ENCODE measurements at regions not wholly inside any gene's neighbourhood (a gene's known extent, or its start where the extent isn't known, plus 50 kb on each side); places are given as distances from the start of the nearest gene placed in this dataset.

DNA sequence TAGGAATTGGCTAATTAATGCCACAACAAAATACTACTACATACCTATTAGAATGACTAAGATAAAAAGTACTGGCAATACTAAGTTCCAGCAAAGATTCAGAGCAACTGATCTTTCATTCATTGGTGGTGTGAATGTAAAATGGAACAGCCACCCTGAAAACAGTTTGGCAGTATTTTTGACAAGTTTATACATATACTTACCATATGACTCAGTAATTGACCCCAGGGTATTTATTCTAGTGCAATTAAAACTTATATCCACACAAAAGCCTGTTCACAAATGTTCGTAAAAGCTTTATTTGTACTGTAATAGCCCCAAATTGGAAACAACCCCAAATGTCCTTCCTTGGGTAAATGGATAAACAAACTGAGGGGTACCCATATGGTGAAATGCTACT is 270.8 kb upstream of the ACTBL2 start:
- DNase-seq (ENCODE audit: low read depth, low spot score): no peak

DNA sequence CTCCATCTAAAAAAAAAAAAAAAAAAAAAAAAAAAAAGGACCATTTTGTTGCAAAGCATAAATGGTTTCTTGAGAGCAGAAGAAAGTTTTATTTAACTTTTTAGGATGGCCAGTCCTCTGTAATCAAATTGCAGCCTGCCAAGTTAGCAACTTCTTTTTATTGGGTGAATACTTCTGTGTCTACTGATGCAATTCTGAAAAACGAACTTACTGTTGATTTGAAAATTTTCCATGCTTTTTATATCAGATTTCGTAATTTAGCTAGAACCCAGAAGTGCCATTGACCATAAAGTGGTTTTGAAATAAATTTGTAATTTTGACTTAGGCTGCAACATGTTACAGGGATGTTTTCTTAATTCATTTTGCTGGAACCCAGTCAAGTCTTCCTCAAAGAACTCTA is 269.1 kb upstream of the ACTBL2 start:
- DNase-seq (ENCODE audit: low read depth, low spot score): no peak

DNA sequence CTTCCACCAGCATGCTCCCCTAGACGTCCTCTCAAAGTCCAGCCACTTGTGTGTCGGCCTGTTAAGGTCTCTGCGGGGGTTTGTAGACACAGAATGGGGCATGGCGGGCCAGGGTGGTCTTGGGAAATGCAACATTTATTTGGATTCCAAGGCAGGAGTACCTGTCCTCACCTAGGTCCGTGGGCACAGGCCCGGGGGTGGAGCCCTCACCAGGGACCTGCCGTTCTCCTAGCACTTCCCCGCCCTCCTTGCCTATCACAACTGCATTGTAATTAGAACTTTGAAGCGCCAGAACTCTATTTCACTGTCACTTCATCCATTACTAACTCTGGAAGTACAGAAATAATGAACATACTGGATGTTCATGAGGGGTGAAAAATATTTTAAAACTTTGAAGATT is 268.3 kb upstream of the ACTBL2 start:
- no peak for DNase-seq (ENCODE audit: low read depth, low spot score)

DNA sequence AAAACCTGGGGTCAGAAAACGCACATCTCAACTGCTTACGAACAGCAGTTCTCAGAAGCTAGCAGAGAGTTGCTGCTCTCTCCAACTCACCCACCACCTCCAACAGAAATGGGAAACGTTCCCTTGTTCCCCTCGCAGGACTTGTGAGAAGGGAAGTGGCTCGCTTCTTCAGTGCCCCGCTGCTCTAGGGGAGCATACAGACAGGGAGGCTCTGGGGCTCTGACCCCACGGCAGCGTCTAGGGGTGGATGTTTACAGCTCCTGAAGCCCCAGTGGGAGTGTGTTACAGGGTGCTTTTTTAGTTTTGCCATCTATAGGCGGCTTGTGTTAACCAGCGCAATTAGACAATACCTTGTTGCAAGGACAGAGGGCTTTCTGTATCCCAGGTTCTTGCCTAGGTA is 267.7 kb upstream of the ACTBL2 start:
- no peak for DNase-seq (ENCODE audit: low read depth, low spot score)

DNA sequence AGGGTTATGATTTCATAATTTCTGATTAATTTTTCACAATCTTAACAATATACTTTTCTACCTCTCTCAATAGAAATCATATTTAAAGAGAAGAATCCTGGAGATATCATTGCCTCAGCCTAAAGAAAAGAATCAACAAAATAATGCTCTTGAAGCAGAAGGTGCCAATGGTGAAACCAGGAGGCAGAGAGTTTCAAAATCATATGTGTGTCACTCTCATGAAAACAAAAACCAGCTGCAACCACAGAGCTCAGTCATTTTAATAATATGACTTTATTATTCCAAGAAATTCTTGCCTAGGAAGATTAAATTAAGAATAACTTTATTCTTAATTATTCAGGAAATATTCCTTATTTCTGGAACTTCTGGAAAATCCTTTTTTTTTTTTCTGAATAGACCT is 266.8 kb upstream of the ACTBL2 start:
- DNase-seq (ENCODE audit: low read depth, low spot score): no peak

DNA sequence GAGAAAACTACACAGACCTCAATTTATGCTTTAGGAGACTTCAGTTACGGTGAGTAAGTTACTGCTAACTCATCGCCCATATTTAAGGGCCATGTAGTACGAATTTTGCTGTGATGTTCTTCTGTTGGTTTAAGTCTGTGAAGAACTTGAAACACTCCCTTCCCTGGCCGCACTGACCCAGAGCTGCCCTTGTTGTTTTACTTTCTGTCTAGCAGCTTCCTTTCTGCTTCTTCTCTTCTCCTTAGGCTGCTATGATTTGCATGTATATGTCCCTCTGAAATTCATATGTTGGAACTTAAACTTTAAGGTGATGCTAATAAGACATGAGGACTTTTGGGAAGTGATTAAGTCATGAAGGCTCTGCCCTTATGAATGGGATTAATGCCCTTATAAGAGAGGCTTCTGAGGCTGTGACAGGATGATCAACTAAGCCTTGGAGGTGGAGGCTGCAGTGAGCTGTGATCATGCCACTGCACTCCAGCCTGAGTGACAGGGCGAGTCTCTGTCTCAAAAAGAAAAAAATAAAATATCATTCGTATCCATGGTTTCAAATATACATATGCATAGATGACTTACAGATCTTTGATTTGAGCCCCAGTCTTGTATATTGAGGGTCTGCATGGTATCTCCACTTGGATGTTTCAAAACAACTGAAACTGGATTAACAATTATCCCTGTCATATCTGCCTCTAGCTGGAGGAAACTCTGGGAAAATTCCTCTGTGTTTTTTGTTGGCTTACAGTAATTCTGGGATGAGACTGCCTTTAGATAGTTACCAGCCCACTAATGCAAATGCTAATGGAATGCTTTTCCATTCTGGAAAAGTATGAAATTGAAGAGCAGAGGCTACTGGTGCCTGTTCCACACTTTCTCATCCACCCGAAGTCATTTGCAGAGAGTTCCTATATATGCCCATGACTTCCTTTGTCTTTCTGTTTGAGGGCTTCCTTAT is 263.4 kb upstream of the ACTBL2 start:
- no peak for DNase-seq (ENCODE audit: low read depth, low spot score)

DNA sequence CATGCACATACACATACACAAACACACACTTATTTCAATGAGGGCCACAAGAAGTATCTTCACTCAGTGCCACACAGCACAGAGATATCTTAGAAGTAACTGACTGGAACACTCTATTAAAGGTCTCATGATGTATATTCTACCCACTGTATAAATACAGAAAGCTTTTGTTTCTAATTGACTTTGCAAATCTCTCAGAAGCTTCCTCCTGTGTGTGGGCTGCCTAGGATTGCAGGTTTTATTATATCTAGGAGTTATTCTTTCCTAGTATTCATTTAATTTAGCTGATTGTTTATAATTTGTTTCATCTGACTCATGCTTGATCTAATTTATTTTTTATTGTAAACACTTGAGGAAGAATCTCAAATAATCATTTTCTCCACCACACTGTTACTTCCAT is 262.4 kb upstream of the ACTBL2 start:
- no peak for DNase-seq (ENCODE audit: low read depth, low spot score)

DNA sequence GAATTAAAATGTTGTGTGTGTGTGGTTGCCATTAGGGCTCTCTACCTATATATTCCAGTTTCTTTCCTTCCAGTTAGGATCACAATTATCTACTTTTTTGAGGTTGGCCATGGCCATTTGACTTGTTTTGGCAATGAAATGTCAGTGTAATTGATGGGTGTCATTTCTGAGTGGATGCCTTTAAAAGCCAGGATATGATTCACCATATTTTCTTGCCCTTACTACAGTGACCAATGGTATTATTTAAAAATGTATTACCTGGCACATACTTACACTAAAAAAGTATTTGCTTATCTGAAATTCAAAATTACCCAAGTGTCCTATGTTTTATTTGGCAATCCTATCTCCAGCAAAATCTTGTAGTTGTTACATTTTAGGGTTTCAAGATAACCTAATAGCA is 258.7 kb upstream of the ACTBL2 start:
- DNase-seq (ENCODE audit: low read depth, low spot score): no peak

DNA sequence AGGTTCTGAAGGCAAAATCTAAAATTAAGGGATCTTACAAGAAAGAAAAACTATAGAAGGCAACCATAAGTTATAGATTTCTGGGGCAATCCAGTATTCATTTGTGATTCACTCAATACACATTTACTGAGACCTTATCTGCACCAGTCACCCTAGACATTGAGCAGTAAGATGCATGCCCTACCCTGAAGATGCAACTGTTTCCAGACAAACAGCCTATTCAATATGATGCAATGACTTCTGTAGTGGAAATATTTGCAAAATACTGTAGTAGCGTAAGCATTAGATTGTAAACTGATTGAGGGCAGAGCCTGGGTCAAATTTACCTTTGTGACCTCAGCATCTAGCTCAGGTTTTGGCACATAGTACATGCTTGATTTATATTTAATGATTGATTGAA is 256.2 kb upstream of the ACTBL2 start:
- no peak for DNase-seq (ENCODE audit: low read depth, low spot score)

DNA sequence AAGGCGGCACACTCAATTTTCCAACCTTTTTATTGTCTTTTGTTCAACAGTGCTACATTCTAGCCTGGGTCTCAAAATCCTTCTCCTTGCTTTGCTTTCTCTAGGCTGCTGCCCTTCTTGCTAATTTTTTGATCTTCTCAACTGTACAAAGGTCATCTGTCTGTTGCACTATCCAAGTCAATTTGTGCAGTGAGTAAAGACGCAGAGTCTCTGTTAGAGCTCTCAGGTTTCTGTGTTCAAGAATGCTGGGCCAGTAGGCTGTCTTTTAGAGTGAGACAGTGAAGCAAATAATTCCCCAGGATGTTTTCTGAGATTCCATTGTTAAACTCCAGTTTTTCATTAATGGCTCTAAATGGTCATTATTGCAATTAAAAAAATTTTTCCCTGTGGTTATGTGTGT is 255.7 kb upstream of the ACTBL2 start:
- DNase-seq (ENCODE audit: low read depth, low spot score): no peak

DNA sequence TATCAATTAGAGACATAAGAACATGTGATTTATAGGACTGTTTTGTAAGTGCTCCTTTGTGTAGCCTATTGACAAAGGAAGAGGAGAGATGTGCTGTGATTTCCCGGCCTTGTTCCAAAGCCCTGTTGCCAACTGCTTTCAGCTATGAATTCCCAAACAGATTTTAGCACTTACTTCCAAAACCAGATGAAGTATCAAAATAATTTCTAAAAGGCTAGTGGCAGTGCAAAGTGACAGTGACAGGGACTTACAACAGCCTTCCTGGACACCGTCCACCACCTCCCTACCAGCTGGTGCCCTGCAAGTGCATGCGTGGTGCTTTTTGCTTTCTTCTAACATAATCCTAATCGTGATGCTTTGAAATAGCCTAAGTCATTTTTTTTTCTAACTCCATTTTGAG is 254.1 kb upstream of the ACTBL2 start:
- DNase-seq (ENCODE audit: low read depth, low spot score): no peak

DNA sequence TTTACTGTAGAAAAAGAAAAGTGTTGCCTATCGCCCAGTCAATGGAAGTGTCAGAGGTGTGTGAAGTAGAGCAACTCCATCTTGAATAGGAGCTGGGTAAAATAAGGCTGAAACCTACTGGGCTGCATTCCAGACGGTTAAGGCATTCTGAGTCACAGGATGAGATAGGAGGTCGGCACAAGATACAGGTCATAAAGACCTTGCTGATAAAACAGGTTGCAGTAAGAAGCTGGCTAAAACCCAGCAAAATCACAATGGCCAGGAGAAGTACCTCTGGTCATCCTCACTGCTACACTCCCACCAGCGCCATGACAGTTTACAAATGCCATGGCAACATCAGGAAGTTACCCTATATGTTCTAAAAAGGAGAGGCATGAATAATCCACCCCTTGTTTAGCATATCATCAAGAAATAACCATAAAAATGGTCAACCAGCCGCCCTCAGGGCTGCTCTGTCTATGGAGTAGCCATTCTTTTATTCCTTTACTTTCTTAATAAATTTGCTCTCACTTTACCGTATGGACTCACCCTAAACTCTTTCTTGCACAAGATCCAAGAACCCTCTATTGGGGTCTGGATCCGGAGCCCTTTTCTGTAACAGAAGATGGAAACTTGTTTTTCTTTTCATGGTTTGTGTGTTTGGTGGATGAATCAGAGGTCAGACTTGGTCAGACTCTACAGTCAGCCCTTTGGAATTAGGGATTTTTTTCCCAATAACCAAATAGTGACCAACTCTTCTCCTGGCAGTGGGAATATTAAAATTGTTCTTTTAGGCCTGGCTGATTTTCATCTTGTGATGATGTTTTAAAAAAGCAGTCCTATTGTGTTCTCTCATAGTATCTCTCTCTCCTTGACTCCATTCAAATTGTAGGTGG is 252.9 kb upstream of the ACTBL2 start:
- peak; percentile 49 for DNase-seq (ENCODE audit: low read depth, low spot score)

DNA sequence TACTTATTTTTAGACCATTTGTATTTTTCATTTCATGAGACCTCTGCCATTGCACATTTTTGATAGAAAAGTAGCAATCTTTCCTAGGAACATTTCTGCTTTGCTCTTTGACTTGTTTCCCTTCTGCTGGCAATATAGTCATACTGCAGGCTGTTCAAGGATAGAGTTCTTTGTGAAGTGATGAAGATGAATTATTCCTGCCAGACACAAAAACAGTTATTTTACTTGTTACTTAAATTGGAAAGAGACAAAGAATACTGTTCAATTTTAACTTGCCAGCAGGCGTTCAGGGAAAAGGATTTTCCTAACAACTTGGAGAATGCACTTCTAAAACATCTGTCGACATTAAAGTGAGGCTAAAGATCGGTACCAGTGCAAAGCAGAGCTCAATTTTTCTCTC is 251.7 kb upstream of the ACTBL2 start:
- DNase-seq (ENCODE audit: low read depth, low spot score): no peak

DNA sequence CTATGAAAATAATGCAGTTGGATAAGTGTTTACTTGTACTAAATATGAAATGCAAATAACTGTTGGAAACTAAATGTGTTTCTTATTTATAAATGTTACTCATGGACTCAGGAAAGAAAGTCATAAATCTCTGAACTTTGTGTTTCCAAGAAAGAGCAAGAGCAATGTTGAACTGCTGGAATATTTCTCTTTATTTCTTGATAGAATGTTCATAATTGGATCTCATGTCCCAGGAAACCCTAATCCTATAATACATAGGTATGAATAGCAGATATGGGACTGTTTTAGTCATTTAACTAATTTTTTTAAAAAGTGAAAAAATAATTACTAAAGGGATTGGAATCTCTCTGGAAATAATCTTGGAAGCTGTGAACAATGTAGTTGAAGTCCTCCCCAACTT is 245.0 kb upstream of the ACTBL2 start:
- DNase-seq (ENCODE audit: low read depth, low spot score): no peak

DNA sequence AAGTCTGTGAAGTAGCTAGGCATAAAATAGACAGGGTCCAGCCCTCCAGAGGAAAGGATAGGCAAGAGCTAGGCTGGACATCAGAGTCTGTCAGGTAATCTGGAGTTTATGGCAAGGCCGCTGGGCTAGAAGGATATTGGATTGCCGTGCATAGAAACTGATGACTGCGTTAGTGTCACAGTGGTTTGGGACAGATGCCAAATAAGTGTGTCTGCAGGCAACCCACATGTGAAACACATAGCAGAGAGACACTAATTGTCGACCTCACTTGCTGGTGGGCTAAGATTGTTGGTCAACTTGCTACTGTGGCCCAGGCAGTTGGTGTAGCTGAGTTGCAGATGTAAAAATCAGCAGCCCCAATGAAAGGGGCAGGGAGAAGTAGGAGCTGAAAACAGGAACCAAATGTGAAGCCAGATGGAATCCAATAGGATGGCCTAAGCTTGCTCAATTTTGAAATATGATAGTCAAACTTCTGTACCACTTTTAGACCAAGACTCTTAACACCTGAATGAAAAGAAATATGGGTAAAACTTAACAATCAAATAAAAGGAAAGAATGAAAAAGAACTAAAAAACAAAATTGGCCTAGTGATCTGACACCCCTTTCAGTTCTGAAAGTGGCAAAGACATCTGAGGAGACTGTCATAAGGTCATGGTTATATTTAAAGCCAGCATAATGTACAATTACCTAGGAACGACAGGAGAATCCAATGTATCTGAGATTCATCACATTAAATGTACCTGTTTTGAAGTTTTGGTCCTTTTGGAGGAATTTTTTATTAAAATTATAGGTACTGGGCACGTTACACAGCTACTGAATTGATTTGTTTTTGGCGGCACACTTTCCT is 243.3 kb upstream of the ACTBL2 start:
- DNase-seq (ENCODE audit: low read depth, low spot score): no peak

DNA sequence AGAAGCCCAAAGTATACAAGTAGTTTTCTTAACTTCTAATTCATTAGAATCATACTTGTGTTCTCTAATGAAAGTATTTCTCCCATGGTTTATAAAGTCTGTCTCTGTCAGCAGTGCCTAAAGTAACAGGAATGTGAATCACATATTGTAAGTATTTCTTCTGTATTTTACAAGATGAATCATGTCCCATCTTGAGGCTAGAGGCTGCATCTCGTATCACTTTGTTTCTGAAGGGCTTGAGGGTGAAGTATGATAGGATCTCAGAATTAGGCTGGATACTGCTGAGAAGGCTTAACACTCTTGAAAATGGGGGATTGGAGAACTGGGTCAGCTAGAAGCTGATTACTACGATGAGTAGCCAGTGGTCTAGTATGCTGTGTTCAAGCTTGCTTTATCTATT is 242.2 kb upstream of the ACTBL2 start:
- DNase-seq (ENCODE audit: low read depth, low spot score): no peak

DNA sequence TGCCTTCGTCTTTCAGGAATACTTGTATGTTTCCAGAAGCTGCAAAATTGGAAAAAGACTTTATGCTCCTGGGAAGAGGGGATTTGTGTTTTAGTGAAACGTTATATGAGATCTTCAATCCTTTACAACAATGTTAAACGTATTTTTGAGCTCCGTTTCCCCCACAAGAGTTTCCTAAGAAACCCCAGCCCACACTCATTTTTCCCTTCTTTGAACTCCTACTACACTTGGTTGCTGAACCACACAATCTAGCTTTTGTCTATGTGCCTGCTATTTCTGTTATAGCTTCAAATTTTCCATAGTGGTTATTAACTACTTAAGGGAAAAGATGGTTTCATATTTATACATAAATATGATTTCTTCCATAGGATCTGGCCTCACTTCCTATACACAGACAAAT is 238.6 kb upstream of the ACTBL2 start:
- no peak for DNase-seq (ENCODE audit: low read depth, low spot score)

DNA sequence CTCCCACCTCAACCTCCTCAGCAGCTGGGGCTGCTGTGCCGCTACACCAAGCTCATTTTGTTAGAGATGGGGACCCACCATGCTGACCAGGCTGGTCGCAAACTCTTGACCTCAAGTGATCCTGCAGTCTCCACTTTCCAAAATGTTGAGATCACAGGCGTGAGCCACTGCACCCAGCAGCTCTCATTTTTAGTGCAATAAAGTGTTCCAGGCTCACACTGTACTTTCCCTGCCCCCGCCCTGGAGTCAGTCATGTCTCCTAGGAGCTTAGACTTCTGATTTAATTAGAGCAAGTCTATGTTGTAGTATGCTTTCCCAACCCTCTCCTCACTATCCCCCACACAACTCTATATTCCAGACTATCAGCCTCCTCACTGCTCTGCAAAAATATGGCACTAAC is 238.0 kb upstream of the ACTBL2 start:
- DNase-seq (ENCODE audit: low read depth, low spot score): no peak

DNA sequence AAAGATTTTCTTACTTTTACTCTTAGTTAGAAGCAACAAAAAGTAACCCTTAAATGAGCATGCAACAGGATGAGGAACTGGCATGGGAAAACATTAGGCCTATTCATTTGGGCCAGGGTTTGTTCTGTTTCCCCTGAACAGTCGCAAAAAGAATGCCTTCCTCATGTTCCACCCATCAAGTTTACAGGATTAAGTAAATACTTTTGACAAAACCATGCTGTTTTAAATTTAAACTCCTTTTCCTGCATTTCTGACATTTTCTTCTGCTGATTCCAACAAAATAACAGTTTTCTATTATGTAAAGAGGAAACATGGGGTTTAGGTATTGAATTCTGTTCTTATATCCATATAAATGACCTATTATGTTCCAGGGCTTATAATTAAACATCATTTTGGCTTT is 236.6 kb upstream of the ACTBL2 start:
- DNase-seq (ENCODE audit: low read depth, low spot score): no peak

DNA sequence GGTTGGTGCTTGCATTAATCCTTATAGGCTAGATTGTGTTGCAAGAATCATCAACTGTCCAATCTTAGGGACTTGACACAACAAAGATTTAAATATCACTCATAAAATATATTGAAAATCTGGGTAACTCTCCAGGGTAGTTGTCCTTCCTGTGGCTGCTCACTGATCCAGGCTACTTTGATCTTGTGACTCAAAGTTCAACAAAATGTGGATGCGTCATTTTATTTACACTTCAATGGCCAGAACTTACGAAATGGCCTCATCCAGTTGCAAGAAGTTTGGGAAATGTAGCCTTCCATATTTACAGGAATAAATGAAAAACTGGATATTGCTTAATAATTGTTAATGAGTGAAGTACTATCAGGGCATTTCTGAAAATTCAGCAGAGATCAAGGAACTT is 235.5 kb upstream of the ACTBL2 start:
- DNase-seq (ENCODE audit: low read depth, low spot score): no peak

DNA sequence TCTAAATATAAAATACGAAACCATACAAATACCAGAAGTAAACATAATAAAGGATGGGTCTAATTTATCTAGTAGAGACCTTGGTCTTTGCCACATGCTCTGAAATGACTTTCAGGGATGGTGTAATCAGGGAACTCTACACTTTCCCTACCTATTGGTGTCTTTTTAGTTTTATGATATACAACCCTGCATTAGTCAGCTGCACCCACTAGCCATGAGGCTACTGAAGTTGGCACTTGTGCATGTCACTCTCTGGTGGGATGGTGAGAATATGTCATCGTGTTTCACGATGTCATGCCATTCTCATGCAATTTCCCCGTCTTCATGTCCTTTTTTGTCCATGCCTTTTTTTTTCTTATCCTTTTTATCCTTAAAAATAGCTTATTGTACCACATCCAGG is 234.9 kb upstream of the ACTBL2 start:
- DNase-seq (ENCODE audit: low read depth, low spot score): no peak

DNA sequence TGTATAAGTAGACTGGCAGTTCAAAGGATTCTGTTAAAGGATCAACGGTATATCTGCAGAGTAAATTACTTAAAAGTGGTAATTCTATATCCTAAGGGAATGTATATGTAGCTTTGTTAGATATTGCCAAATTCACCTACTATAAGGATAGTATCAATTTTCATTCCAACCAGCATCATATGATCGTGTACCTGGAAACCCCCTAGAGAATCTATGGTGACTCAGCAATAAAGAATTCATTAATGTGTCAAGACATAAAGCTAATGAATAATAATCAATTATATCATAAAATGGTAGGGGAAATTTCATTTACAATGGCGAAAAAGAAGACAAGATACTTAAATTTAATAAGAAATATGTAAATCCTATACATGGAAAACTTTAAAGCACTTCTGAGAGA is 234.1 kb upstream of the ACTBL2 start:
- no peak for DNase-seq (ENCODE audit: low read depth, low spot score)

Data from smooth muscle cell of the brain vasculature (primary cell).